KMS-11 (cell line): ENCODE measurements at regions not wholly inside any gene's neighbourhood (a gene's known extent, or its start where the extent isn't known, plus 50 kb on each side); places are given as distances from the start of the nearest gene placed in this dataset.

Source experiments
- H2AFZ ChIP-seq: fragments of 200-600 bp; sonication (generic); 2 replicates; pipeline ENCODE4 v1.6.1; 2016; ENCODE audit warnings: antibody characterized with exemption, mixed run types, low read depth
- H3K27ac ChIP-seq: fragments of 200-600 bp; sonication (generic); 2 replicates; pipeline ENCODE4 v1.6.1; 2016; ENCODE audit warnings: mild to moderate bottlenecking, mixed run types
- H3K27me3 ChIP-seq: fragments of 200-600 bp; sonication (generic); 2 replicates; pipeline ENCODE4 v1.6.1; 2017; ENCODE audit warnings: mild to moderate bottlenecking, low read depth, mixed run types, moderate library complexity; ENCODE audit not compliant: insufficient read depth
- H3K36me3 ChIP-seq: fragments of 200-600 bp; sonication (generic); 2 replicates; pipeline ENCODE4 v1.6.1; 2017; ENCODE audit warnings: mild to moderate bottlenecking, mixed run types; ENCODE audit not compliant: insufficient read depth
- H3K4me1 ChIP-seq: fragments of 200-600 bp; sonication (generic); 2 replicates; pipeline ENCODE4 v1.6.1; 2016; ENCODE audit warnings: mild to moderate bottlenecking, low read depth, mixed run types; ENCODE audit not compliant: poor library complexity, severe bottlenecking
- H3K4me2 ChIP-seq: fragments of 200-600 bp; sonication (generic); 2 replicates; pipeline ENCODE4 v1.7.0; 2016; ENCODE audit warnings: mild to moderate bottlenecking, mixed run types
- H3K4me3 ChIP-seq: fragments of 200-600 bp; sonication (generic); IDR thresholded peaks from 2 replicates; pipeline ENCODE4 v1.6.1; 2017; ENCODE audit warnings: low read depth, low read length, mixed read lengths; ENCODE audit not compliant: insufficient read depth
- H3K79me2 ChIP-seq: fragments of 200-600 bp; sonication (generic); 2 replicates; pipeline ENCODE4 v1.6.1; 2016; ENCODE audit warnings: low read depth, mixed run types; ENCODE audit not compliant: insufficient read depth
- H3K9ac ChIP-seq: fragments of 200-600 bp; sonication (generic); 2 replicates; pipeline ENCODE4 v1.6.1; 2016; ENCODE audit warnings: mild to moderate bottlenecking, mixed run types
- H4K20me1 ChIP-seq: fragments of 200-600 bp; sonication (generic); 2 replicates; pipeline ENCODE4 v1.6.1; 2016; ENCODE audit warnings: mild to moderate bottlenecking, mixed run types; ENCODE audit not compliant: insufficient read depth
- TF ChIP-seq, protein P1 (sequence below): fragments of 200-600 bp; sonication (generic); conservative IDR thresholded peaks from 2 replicates; pipeline ENCODE4 v1.6.1; 2017; ENCODE audit warnings: low read depth, mild to moderate bottlenecking, antibody characterized with exemption, low read length, moderate library complexity, mixed read lengths

- TF ChIP-seq, protein P1, sequence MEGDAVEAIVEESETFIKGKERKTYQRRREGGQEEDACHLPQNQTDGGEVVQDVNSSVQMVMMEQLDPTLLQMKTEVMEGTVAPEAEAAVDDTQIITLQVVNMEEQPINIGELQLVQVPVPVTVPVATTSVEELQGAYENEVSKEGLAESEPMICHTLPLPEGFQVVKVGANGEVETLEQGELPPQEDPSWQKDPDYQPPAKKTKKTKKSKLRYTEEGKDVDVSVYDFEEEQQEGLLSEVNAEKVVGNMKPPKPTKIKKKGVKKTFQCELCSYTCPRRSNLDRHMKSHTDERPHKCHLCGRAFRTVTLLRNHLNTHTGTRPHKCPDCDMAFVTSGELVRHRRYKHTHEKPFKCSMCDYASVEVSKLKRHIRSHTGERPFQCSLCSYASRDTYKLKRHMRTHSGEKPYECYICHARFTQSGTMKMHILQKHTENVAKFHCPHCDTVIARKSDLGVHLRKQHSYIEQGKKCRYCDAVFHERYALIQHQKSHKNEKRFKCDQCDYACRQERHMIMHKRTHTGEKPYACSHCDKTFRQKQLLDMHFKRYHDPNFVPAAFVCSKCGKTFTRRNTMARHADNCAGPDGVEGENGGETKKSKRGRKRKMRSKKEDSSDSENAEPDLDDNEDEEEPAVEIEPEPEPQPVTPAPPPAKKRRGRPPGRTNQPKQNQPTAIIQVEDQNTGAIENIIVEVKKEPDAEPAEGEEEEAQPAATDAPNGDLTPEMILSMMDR, result no peak
- Histone ChIP-seq H3K9ac (no peak overlapping the region), H3K27ac (no peak overlapping the region), H3K36me3 (no peaks in the 10 kb centered on the region), H3K27me3 (no peaks in the 10 kb centered on the region), H3K4me2 (no peak overlapping the region), H3K4me3 (no peak overlapping the region), H3K79me2 (no peaks in the 10 kb centered on the region), H3K4me1 (peaks cover 70% of the 10 kb centered on the region), H2AFZ (no peak overlapping the region), H4K20me1 (no peaks in the 10 kb centered on the region)
Observed at GRCh38 chr6:14798594-14798982, 447.3 kb upstream of the JARID2 start.

GRCh38 chr6:14798996-14799588 is 446.8 kb upstream of the JARID2 start:
- Histone ChIP-seq H3K4me1 (peaks cover 75% of the 10 kb centered on the region), H3K9ac (no peak overlapping the region), H3K27me3 (no peaks in the 10 kb centered on the region), H3K4me3 (no peak overlapping the region), H3K4me2 (no peak overlapping the region), H3K36me3 (no peaks in the 10 kb centered on the region), H4K20me1 (no peaks in the 10 kb centered on the region), H3K27ac (no peak overlapping the region), H2AFZ (no peak overlapping the region), H3K79me2 (no peaks in the 10 kb centered on the region)
- TF ChIP-seq, protein P1, result no peak

- Histone ChIP-seq H4K20me1 (no peaks in the 10 kb centered on the region), H3K79me2 (no peaks in the 10 kb centered on the region), H3K27me3 (no peaks in the 10 kb centered on the region), H3K4me2 (peak overlapping the region; percentile 31; the same call in 1 of the 2 replicates), H3K4me3 (no peak overlapping the region), H3K9ac (no peak overlapping the region), H3K27ac (no peak overlapping the region), H2AFZ (no peak overlapping the region), H3K36me3 (no peaks in the 10 kb centered on the region), H3K4me1 (peaks cover 83% of the 10 kb centered on the region)
- TF ChIP-seq, protein P1, result no peak
Observed at GRCh38 chr6:14799928-14800327, 445.9 kb upstream of the JARID2 start.

- no peak overlapping the region for H2AFZ ChIP-seq
- H3K27me3 ChIP-seq, result no peaks in the 10 kb centered on the region
- H3K79me2 ChIP-seq, result no peaks in the 10 kb centered on the region
- TF ChIP-seq, protein P1, result no peak
- peak overlapping the region; percentile 69 for H3K4me2 ChIP-seq
- H3K9ac ChIP-seq, result peak overlapping the region; percentile 48
- no peaks in the 10 kb centered on the region for H3K36me3 ChIP-seq
- no peak overlapping the region for H3K4me3 ChIP-seq
- H3K4me1 ChIP-seq, result peaks cover 79% of the 10 kb centered on the region
- H4K20me1 ChIP-seq, result no peaks in the 10 kb centered on the region
- peak overlapping the region; percentile 79 for H3K27ac ChIP-seq
Observed at GRCh38 chr6:14802514-14803160, 443.2 kb upstream of the JARID2 start.
